GM19467 (cell line): ENCODE measurements at regions not wholly inside any gene's neighbourhood (a gene's known extent, or its start where the extent isn't known, plus 50 kb on each side); places are given as distances from the start of the nearest gene placed in this dataset.
"Not testable (repeated sequence)": the region's sequence is repeated elsewhere in the genome, so short reads cannot be mapped to it uniquely, and the experiment has no call there.

Experiments used
- ATAC-seq: cut with Tn5 transposase; IDR thresholded peaks from one replicate; pipeline ENCODE4 v1.9.1; 2021; ENCODE audit warnings: mild to moderate bottlenecking, moderate library complexity; ENCODE audit not compliant: unreplicated experiment

DNA sequence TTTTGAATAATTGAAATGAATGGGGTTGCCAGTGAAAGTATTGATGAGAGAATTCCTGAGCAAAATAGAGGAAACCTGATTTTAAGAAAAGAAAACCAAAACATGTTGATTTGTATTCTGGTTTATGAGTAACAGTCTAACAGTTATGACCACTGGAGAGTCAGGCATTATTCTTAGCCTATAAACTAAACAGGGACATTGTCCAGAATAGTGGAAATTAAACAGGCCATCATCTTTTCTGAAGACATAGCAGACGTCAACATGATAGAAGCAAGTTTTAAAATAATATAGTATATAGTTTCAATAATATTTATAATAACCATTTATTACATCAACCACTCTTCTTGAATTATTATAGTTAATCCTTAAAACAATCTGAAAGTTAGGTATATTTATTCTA is 178.3 kb upstream of the MPDZ start:
- no peak for ATAC-seq

DNA sequence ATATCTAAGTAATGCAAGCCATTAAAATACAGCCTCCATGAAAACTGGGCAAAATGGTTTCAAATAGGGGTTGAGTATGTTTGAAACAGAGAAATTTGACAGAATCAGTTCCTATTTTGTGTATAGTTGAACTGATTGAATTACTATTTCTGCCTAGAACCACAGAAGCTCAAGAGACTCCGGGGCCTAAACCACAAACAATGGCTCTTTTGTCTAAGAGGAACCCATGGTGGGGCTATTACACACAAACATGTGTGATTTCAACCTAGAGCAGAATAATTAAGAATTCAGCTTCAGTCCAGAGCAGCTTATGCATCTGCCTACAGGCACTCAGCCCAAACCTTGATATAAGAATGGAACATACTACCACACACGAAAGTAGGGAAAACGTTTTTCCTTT is 171.2 kb upstream of the MPDZ start:
- ATAC-seq: no peak

DNA sequence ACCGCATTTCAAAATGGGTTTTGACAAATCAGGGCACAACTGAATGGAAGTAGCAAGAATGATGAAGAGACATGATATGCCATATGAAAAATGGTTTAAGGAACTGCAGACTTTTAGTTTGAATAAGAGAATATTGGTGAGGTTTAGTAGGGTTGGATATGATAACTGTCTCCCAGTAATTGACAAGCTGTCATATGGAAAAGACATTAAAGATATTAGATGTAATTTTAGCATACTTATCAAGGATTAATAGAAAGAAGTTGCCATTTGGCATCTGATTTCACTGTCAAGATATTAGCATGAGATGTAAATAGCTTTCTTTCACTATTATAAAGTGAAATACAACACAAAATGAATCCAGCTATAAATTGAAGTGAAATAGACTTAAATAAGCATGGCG is 169.0 kb upstream of the MPDZ start:
- no peak for ATAC-seq

DNA sequence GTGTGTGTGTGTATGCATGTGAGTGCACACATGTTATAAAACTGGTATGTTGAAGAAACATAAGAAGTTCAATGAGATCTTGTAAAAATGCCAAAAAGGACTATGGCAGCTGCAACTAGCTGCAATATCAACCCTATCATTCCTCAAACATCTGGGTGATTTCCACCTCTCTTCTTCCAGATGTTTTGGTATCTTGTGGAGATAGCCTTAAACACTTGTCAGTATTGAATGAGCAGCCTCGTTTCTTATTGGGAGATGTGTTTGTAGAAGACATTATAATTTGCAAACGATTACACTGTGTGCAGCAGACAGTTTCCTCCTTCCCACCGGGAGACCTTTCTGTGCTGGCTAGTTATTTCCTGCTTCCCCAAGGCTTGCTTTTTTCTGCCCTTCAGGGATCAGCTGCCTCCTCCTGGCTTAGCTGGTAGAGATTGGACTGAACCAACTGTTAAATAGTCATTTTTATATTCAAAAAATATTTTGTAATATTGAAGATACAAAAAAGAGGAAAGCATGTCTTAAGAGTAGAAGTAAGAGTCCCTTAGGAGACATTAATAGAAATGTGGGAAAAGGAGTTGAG is 168.4 kb upstream of the MPDZ start:
- no peak for ATAC-seq

DNA sequence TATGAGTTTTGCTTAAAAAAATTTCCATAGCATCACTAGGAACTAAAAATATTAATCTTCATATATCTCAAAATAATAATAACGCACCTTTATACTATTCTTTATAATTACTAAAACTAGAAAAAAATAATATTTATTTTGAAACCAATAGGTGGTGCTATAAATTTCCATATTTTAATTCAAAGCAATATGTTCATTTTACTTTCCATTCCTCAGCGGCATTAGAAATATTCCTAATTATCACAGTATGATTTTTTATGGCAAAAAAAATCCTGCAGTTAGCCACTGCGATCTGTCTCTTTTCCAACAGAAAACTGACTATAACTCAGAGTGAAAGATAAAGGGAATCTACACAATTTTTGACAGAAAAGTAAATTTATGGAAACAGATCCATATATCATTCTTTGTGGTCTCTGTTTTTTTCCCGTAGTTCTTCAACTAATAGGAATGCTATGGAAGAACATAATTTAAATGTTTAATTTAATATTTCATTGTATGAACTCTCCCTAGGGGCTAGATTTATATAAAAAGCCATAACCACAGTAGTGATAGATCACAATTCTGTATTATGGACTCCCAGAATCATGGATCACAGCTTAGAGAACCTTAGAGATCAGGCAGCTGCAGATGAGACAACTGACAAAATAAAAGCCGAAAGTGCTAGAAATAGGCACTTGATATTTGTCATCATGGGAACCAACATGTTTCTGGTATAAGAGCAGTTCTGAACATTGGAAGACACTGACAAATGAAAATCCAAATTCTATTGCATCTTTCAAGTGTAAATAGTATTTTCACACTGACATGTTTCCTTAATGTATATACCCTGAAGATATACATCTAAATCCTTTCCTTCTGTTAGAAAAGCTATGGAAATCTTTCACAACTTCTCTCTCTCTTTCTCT is 167.7 kb upstream of the MPDZ start:
- ATAC-seq: no peak

DNA sequence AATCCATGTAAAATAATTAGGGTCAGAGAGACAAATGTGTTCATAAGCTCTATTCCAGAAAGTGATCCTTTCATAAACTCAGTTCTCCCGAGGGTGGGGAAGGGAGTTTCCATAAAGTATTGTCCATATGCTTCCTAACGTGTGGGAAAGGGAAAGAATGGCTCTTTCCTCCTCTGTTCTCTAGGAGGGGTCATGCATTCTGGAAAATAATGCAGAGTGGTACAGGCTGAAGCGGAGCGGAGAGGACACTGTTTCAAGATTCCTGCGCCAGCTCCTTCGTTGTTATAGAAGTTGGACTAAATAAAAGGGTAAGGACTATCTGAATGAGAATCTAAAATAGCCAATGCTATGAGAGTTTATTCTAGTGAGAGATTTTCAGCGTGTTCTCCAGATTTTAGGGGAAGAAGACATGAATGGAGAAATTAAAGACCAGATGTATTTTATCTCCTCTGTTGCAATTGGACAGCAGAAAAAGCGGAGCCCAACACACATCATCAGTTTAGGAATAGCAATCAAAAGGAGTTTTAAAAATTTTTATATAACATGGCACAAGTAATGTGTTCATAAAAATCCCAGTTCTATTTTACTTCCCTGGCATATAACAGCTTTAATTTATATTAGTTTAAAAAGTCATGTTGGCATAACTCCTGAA is 166.9 kb upstream of the MPDZ start:
- ATAC-seq: no peak

DNA sequence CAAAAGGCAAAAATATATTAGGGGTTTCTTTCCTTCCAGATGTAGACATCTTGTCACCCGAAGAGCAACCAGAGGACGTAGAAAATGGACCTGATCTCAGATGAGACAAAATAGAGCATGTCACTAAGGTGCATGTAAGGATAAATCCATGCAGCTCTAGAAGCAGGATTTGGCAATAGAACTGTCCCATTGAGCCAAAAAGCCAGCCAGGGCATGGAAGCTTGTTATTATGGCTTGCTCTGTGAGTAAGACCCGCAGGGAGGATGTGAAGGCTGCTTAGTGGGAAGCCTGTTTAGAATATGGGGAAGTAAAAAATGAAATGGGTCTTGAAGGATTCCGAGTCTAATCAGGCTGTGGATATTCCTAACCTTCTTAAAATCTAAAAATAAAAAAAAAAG is 165.6 kb upstream of the MPDZ start:
- no peak for ATAC-seq

DNA sequence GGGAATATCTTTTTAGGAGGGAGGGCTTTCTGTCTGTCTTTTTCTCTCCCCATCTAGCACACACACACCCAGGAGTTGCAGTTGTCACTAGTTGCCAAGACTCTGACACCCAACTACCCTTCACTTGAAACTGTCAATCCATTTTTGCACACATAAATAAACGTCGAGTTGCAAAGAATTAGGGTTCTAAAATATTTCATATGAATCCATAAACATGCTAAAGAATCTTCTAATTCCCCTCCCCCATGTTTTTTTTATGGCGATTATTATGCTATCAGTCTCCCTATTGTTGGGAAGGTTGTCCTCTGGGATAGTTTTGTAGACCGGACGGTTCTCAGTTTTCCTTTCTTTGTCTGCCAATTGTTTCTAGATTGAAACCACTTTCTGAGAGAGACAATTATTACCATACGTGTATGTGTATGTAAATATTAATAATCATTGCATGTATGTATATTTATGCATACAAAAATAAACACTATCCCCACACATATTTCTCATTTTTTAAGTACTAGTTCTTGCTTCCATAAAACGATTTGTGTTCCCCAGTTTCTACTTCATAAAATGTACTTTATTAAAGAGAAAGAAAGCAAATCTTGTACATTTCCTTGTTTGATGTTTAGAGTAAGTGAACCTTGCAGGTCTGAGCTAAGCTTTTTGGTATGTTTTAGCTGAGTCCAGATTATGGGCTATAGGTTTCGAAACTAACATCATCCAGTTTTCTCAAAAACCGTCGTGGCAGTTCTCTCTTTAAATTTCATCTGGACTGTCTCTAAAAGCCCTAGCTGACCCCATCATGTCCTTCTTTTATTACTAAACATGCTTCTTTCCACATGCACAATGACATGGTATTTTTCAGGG is 165.0 kb upstream of the MPDZ start:
- ATAC-seq: no peak

DNA sequence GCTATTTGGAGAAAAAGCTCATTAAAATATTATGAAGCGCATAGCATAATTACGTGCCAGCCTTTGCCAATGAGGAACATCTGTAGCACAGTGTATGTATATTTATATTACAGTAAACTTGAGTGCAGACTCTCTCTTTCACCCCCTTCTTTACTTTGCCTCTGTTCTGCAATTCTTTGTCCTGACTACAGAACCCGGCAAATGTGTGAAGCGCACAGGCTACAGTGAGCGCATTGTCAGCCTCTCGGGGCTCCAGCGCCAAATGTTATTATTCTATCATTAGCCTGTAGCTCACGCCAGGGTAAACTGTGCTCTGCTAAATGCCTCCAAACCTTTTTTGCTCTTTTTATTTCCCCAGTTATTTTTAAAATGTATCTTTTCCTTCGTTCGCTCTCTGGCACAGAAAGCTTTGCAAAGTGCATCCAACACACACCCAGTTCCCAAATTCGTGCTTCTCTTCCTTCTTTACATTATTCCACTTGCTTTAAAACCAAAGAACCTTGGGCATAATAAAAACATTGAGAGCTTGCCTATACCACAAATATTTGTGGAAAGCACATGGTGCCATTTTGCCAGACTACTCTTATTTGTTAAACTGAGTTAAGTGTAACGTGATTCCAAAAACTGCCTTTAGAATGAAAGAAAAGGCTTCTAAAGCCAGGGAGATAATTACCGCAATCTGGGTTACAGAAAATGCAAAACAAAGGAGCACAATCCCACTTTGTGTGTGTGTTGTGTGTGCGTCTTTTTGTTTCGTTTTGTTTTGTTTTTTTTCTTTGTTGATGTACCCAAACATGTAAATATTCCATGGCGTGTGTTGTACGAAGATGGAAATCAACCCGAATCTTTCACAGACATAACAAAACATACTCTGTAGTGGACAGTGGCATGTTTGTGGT is 164.1 kb upstream of the MPDZ start:
- no peak for ATAC-seq

DNA sequence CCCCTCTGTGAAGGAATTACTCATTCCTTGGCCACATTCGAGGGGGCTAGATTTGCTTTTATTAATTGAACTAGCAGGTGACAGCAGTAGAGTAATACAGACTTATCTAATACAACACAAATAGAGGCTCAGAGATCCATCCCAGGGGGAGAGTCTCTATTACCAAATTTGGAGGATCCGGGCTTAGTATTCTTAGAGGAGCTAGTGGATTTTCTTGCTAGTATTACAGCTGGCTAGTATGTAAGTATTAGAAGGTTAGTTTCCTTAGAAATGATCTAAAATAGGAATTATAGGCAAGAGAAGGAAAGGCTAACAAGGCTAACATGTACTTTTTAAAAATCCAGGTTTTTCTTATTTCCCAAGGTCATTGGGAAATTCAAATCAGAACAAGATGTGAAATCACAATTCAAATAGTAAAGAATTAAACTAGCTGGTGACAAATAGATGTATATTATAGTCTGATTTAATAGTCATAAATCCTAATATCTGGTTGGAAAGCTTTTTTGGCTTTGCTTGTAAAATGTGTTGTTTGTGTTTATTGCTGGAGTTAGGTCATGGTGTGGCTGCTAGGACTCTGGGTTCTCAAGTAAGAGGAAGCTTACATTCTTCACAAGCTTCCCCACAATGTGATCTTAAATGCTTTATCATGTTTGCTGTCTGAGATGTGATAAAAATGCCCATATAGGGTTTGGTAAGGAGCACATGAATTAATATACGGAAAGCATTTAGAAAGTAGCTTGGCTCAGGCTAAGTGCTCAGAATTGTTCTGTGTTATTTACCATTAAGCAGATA is 160.4 kb upstream of the MPDZ start:
- ATAC-seq: no peak

DNA sequence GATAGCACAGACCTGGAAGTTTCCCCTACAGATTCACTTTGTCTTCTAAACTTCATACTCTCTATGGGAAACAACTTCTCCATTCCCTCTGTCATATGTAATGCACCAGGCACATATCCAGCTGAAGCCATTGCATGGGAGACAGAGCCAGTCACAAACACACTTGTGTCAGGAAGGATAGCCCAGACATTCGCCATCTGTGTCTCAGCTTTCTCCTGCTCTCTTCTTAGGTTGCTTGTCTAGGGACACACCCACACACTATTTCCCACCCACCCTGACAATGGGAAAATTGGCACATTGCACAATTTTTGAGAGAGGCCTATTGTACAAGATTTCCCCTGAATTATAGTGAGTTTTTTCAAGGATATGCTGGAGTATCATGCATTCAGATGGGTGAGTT is 158.4 kb upstream of the MPDZ start:
- ATAC-seq: no peak

DNA sequence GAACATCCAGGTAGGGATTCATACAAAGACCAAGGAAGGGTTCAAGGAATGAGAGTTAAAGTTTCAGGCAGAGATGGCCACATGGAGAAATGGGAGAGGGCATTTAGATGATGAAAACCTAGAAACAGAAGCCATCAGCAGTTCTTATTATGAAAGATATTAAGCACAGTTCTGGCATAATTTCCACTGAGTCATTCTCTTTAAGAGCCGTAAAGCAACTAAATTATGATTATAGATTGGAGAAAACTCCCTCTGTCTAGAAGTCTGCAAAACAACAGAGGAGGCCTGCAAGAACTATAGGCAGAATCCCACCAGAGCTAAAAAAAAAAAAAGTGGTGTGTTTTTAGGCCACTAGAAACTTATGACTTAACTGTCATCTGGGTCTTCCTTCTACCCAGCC is 157.1 kb upstream of the MPDZ start:
- ATAC-seq: no peak

DNA sequence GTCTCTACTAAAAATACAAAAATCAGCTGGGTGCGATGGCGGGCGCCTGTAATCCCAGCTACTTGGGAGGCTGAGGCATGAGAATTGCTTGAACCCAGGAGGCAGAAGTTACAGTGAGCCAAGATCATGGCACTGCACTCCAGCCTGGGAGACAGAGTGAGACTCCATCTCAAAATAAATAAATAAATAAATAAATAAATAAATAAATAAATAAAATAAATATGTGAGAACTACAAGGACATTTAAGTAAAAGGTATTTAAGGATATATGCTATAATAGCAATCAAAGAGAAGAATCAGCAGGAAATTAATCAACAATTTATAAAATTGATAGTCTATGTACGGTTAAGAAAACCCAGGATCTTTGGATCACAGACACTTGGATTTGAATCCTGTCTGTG is 154.0 kb upstream of the MPDZ start:
- not testable (repeated sequence) for ATAC-seq

DNA sequence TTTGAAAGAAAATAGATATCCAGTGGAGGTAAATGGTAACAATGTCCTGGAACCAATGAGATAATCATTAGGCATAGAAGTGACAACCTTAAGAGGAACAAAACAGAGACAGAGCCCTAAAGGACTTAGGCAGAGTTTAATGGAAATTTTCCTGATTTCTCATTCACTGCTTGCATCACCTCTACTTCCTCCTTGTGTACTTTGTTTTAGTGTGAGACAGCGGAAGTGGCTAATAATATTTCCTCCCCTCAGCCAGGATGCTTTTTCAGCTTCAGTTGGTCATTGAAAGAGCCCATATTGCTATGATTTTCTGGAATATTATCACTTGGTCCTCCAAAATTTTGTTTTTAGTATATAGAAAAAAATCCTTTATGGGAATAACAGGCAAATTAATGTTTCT is 153.4 kb upstream of the MPDZ start:
- ATAC-seq: no peak

DNA sequence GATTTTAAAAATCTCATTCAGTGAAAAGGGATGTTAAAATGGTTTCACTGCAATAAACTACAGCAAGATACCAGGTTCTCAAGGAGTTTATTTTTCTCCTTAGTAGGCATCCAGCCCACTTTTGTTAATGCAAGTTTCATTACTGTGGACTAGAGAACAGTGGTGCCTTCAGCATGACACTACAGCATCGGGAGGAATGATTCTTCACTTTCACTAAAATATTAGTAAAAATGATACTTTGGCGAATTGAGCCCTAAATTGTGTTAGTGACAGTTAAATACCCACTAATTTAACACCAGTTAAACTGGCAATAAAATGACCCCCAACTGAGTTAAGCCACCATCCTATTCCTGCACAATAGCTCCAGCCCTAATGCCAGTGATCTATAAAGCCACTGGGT is 152.2 kb upstream of the MPDZ start:
- no peak for ATAC-seq

DNA sequence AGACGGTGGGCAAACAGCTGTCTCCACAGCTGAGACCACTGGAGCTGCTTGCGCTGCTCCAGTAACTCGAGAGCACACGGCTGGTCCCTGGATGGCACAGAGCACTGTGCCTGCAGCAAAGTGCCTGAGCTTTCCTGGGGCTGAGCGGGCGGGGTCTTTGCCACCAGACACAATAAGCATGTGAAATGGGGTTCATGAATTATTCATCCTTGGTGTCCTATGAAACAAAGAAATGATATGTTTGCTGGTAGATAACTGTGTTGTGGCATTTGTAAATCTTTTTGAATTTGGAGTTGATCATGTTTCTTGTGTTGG is 151.7 kb upstream of the MPDZ start:
- no peak for ATAC-seq

DNA sequence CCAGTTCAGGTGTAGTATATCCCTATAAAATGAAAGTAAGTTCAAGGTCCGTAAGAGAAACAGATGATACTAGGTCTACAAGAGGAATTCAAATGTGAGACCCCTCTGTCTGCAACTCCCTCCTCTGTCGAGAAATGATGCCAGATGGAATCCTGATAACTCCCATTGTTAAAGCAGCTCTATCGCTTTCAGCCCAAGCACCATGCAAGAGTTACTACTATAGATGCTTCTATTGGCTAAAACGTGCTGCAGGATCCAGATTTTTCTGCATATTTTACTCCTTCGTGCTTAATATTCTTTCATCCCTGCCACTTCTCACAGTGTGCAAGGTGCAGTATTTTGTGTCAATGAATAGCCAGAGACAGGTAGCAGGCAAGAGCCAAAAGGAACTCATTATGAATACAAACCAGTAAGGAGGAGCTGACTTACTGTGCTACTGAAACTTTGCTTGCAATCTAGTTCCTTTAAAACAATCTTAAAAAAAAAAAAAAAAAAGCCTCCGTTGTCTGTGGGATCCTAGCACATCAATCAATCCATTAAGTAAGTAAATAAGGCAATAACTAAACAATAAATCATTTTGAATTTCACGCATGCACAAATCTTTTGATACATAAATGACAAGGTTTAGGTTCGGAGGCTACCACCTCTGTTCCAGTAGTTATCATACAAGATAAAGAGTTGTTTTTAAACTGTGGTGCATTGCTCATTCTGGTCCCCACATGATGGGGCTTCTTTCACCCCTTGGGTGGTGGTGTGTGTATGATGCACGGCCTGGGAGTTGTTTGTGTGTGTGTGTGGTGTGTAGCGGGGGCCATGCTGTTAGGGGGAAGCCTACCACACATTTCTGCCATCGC is 151.1 kb upstream of the MPDZ start:
- ATAC-seq: no peak

DNA sequence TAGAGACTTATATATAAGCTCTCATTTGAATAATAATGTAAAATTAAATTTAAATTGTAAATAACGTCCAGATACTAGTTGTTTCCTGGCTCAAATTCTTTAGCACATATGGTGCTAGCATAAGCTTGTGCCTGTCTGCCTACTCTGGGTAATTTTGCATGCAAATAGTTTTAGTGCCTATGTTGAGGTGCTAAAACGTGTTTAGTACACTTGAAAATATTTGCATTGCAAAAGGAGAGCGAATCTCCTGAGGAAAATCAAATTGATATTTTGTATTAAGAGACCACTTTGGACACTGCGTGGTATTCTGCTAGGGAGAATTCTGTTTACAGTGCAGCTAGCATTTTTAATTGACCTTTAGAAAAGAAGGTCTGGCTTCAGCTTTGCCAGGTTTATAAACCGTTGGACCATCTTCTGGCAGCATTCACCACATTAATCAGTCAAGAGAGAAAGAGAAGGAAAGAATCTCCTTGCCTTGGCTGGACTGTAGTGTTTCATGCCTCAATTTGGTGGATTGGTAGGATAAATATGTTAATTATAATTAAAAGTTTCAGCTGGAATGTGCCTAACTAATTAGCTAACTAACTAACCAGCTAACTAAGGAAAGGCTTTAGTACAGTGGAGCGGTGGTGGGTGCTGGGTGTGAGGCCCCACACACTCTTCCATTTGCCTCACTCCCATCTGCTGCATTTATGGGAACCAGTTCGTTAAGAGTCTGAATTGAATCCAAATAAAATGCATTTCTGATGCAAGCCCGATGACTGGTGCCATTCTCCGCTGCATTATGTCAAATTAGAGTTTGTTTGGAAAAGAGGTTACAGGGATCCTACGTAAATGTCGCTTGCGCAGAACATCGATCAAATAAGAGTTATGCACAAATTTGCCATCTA is 150.1 kb upstream of the MPDZ start:
- ATAC-seq: no peak
